ENCODE measurements at regions not wholly inside any gene's neighbourhood (a gene's known extent, or its start where the extent isn't known, plus 50 kb on each side); places are given as distances from the start of the nearest gene placed in this dataset.
"Not testable (repeated sequence)": the region's sequence is repeated elsewhere in the genome, so short reads cannot be mapped to it uniquely, and the experiment has no call there.

- Histone ChIP-seq H4K8ac (ENCODE audit: low read depth, low read length) (no peak overlapping the region), H2BK15ac (ENCODE audit: low read length) (no peak overlapping the region), H3K4me3 (ENCODE audit: low read length in 2 of 2) (no peak overlapping the region), H4K91ac (ENCODE audit: low read depth, low read length, poor library complexity) (no peak overlapping the region), H3K9me3 (replicated peaks in 1 of 2; ENCODE audit: control insufficient read depth in 2 of 2, insufficient read depth in 1 of 2, low read depth in 1 of 2, low read length in 2 of 2) (peaks cover 0 to 11% of the 10 kb centered on the region in 2 donors), H3K27me3 (ENCODE audit: control insufficient read depth in 3 of 3, insufficient read depth in 3 of 3, low read depth in 1 of 3, low read length in 3 of 3) (no peaks in the 10 kb centered on the region), H3K4me2 (ENCODE audit: insufficient read depth, low read length, poor library complexity, severe bottlenecking) (no peak overlapping the region), H2AFZ (ENCODE audit: low read length) (no peak overlapping the region), H3K27ac (replicated peaks; ENCODE audit: low read length) (no peak overlapping the region), H3K4ac (ENCODE audit: low read length) (no peak overlapping the region), H3K4me1 (ENCODE audit: control insufficient read depth in 2 of 2, insufficient read depth in 1 of 2, low read depth in 1 of 2, low read length in 2 of 2) (peaks cover 0 to 4% of the 10 kb centered on the region in 2 donors), H2BK120ac (ENCODE audit: low read depth, low read length) (no peak overlapping the region), H3K23ac (ENCODE audit: low read depth, low read length, poor library complexity) (peak overlapping the region; percentile 51), H3K36me3 (replicated peaks in 1 of 2; ENCODE audit: control insufficient read depth in 2 of 2, insufficient read depth in 2 of 2, low read length in 2 of 2) (no peaks in the 10 kb centered on the region), H3K9ac (ENCODE audit: low read depth, low read length, poor library complexity) (no peak overlapping the region), H3K18ac (ENCODE audit: low read length) (no peak overlapping the region), H3K79me1 (ENCODE audit: low read depth, low read length) (no peaks in the 10 kb centered on the region), H2AK5ac (ENCODE audit: low read depth, low read length) (peak overlapping the region; percentile 58), H2BK12ac (ENCODE audit: low read length) (no peak overlapping the region), H2BK5ac (ENCODE audit: low read length) (no peak overlapping the region), H3K14ac (ENCODE audit: low read length) (no peak overlapping the region)
- no CpG with 5 or more reads among the region's 1 CpG for WGBS, 2 donors (ENCODE audit: extremely low coverage in 2 of 2, insufficient read length in 2 of 2, insufficient replicate concordance in 1 of 2)
- no peak for DNase-seq (ENCODE audit: low spot score)
These were observed 112.3 kb downstream of the MIAT start for GRCh38 chr22:26769663-26770062.

- no peak overlapping the region for H3K9ac ChIP-seq (ENCODE audit: low read depth, low read length, poor library complexity)
- H3K79me1 ChIP-seq (ENCODE audit: low read depth, low read length): no peaks in the 10 kb centered on the region
- no peak overlapping the region for H2BK120ac ChIP-seq (ENCODE audit: low read depth, low read length)
- H2BK5ac ChIP-seq (ENCODE audit: low read length): no peak overlapping the region
- DNase-seq (ENCODE audit: low spot score): no peak
- no peak overlapping the region for H3K18ac ChIP-seq (ENCODE audit: low read length)
- H3K27me3 ChIP-seq (ENCODE audit: control insufficient read depth in 3 of 3, insufficient read depth in 3 of 3, low read depth in 1 of 3, low read length in 3 of 3): no peaks in the 10 kb centered on the region
- H2AK5ac ChIP-seq (ENCODE audit: low read depth, low read length): no peak overlapping the region
- H3K4me2 ChIP-seq (ENCODE audit: insufficient read depth, low read length, poor library complexity, severe bottlenecking): no peak overlapping the region
- no peak overlapping the region for H4K91ac ChIP-seq (ENCODE audit: low read depth, low read length, poor library complexity)
- H3K4me1 ChIP-seq (ENCODE audit: control insufficient read depth in 2 of 2, insufficient read depth in 1 of 2, low read depth in 1 of 2, low read length in 2 of 2): peaks cover 0 to 4% of the 10 kb centered on the region in 2 donors
- H3K27ac ChIP-seq (replicated peaks; ENCODE audit: low read length): no peak overlapping the region
- H2AFZ ChIP-seq (ENCODE audit: low read length): no peak overlapping the region
- no peak overlapping the region for H3K4ac ChIP-seq (ENCODE audit: low read length)
- H3K36me3 ChIP-seq (replicated peaks in 1 of 2; ENCODE audit: control insufficient read depth in 2 of 2, insufficient read depth in 2 of 2, low read length in 2 of 2): no peaks in the 10 kb centered on the region
- no CpG with 5 or more reads among the region's 2 CpGs for WGBS, 2 donors (ENCODE audit: extremely low coverage in 2 of 2, insufficient read length in 2 of 2, insufficient replicate concordance in 1 of 2)
- no peak overlapping the region for H3K23ac ChIP-seq (ENCODE audit: low read depth, low read length, poor library complexity)
- peaks cover 0 to 16% of the 10 kb centered on the region in 2 donors for H3K9me3 ChIP-seq (replicated peaks in 1 of 2; ENCODE audit: control insufficient read depth in 2 of 2, insufficient read depth in 1 of 2, low read depth in 1 of 2, low read length in 2 of 2)
- no peak overlapping the region for H2BK12ac ChIP-seq (ENCODE audit: low read length)
- no peak overlapping the region for H4K8ac ChIP-seq (ENCODE audit: low read depth, low read length)
- no peak overlapping the region for H2BK15ac ChIP-seq (ENCODE audit: low read length)
- H3K4me3 ChIP-seq (ENCODE audit: low read length in 2 of 2): no peak overlapping the region
- no peak overlapping the region for H3K14ac ChIP-seq (ENCODE audit: low read length)
These were observed 113.2 kb downstream of the MIAT start for GRCh38 chr22:26770624-26771023.

- H3K36me3 ChIP-seq (replicated peaks in 1 of 2; ENCODE audit: control insufficient read depth in 2 of 2, insufficient read depth in 2 of 2, low read length in 2 of 2); H4K91ac ChIP-seq (ENCODE audit: low read depth, low read length, poor library complexity); H3K79me1 ChIP-seq (ENCODE audit: low read depth, low read length); H3K9ac ChIP-seq (ENCODE audit: low read depth, low read length, poor library complexity); H3K4me2 ChIP-seq (ENCODE audit: insufficient read depth, low read length, poor library complexity, severe bottlenecking); H3K18ac ChIP-seq (ENCODE audit: low read length); H3K23ac ChIP-seq (ENCODE audit: low read depth, low read length, poor library complexity); H3K14ac ChIP-seq (ENCODE audit: low read length); H3K27me3 ChIP-seq (ENCODE audit: control insufficient read depth in 3 of 3, insufficient read depth in 3 of 3, low read depth in 1 of 3, low read length in 3 of 3); H2BK120ac ChIP-seq (ENCODE audit: low read depth, low read length); H2BK5ac ChIP-seq (ENCODE audit: low read length); DNase-seq (ENCODE audit: low spot score); H4K8ac ChIP-seq (ENCODE audit: low read depth, low read length); H3K4me1 ChIP-seq (ENCODE audit: control insufficient read depth in 2 of 2, insufficient read depth in 1 of 2, low read depth in 1 of 2, low read length in 2 of 2); H2AFZ ChIP-seq (ENCODE audit: low read length); H3K4ac ChIP-seq (ENCODE audit: low read length); H2AK5ac ChIP-seq (ENCODE audit: low read depth, low read length); H3K4me3 ChIP-seq (ENCODE audit: low read length in 2 of 2); H2BK12ac ChIP-seq (ENCODE audit: low read length); H3K27ac ChIP-seq (replicated peaks; ENCODE audit: low read length); H2BK15ac ChIP-seq (ENCODE audit: low read length): not testable (repeated sequence)
- WGBS, 2 donors (ENCODE audit: extremely low coverage in 2 of 2, insufficient read length in 2 of 2, insufficient replicate concordance in 1 of 2): no CpG with 5 or more reads among the region's 28 CpGs
- H3K9me3 ChIP-seq (replicated peaks in 1 of 2; ENCODE audit: control insufficient read depth in 2 of 2, insufficient read depth in 1 of 2, low read depth in 1 of 2, low read length in 2 of 2): peaks cover 3 to 17% of the 10 kb centered on the region in 2 donors
These were observed 115.7 kb downstream of the MIAT start for GRCh38 chr22:26773054-26773453.

GRCh38 chr22:26775394-26775793 is 118.0 kb downstream of the MIAT start:
- Histone ChIP-seq H3K27ac (replicated peaks; ENCODE audit: low read length) (no peak overlapping the region), H2AFZ (ENCODE audit: low read length) (no peak overlapping the region), H3K9ac (ENCODE audit: low read depth, low read length, poor library complexity) (no peak overlapping the region), H3K9me3 (replicated peaks in 1 of 2; ENCODE audit: control insufficient read depth in 2 of 2, insufficient read depth in 1 of 2, low read depth in 1 of 2, low read length in 2 of 2) (peaks cover 4 to 17% of the 10 kb centered on the region in 2 donors), H3K4me3 (ENCODE audit: low read length in 2 of 2) (no peak overlapping the region), H3K18ac (ENCODE audit: low read length) (no peak overlapping the region), H4K8ac (ENCODE audit: low read depth, low read length) (no peak overlapping the region), H2BK15ac (ENCODE audit: low read length) (no peak overlapping the region), H3K23ac (ENCODE audit: low read depth, low read length, poor library complexity) (no peak overlapping the region), H3K36me3 (replicated peaks in 1 of 2; ENCODE audit: control insufficient read depth in 2 of 2, insufficient read depth in 2 of 2, low read length in 2 of 2) (peaks cover 0 to 4% of the 10 kb centered on the region in 2 donors), H3K14ac (ENCODE audit: low read length) (no peak overlapping the region), H3K4me1 (ENCODE audit: control insufficient read depth in 2 of 2, insufficient read depth in 1 of 2, low read depth in 1 of 2, low read length in 2 of 2) (peaks cover 3 to 4% of the 10 kb centered on the region in 2 donors), H2BK12ac (ENCODE audit: low read length) (no peak overlapping the region), H3K79me1 (ENCODE audit: low read depth, low read length) (no peaks in the 10 kb centered on the region), H3K27me3 (ENCODE audit: control insufficient read depth in 3 of 3, insufficient read depth in 3 of 3, low read depth in 1 of 3, low read length in 3 of 3) (no peaks in the 10 kb centered on the region), H4K91ac (ENCODE audit: low read depth, low read length, poor library complexity) (no peak overlapping the region), H2BK120ac (ENCODE audit: low read depth, low read length) (no peak overlapping the region), H2AK5ac (ENCODE audit: low read depth, low read length) (no peak overlapping the region), H3K4me2 (ENCODE audit: insufficient read depth, low read length, poor library complexity, severe bottlenecking) (no peak overlapping the region), H3K4ac (ENCODE audit: low read length) (no peak overlapping the region), H2BK5ac (ENCODE audit: low read length) (no peak overlapping the region)
- DNase-seq (ENCODE audit: low spot score): no peak
- WGBS, 2 donors (ENCODE audit: extremely low coverage in 2 of 2, insufficient read length in 2 of 2, insufficient replicate concordance in 1 of 2): no CpG with 5 or more reads among the region's 3 CpGs

Measured in neuronal stem cell (in vitro differentiated cells).